ENCODE measurements at regions not wholly inside any gene's neighbourhood (a gene's known extent, or its start where the extent isn't known, plus 50 kb on each side); places are given as distances from the start of the nearest gene placed in this dataset.

DNA sequence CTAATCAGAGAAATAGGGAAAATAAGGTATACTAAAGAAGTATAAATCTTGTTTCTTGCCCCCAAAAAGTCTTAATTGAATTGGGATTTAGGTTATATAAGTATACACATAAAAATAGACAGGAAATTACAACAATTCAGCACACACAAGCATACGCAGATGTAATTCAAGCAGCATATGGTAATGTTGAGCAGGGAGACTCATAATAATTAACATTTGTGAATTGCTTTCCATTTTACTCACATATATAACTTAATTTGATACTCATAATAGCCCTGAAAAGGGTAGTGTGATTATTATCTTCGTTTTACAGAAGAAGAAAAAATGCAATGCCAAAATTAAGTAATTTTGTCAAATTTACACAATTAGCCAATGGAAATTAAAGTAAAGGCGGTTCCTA is 313.5 kb upstream of the ECI2 start:
- DNase-seq (no peak), ATAC-seq (no peak)
- intact Hi-C loops (cut with DNase I): no loop called here
- Histone ChIP-seq H3K9me3 (ENCODE audit: control insufficient read depth, low read length) (no peaks in the 10 kb centered on the region), H3K27ac (ENCODE audit: low read length) (no peak overlapping the region), H3K27me3 (ENCODE audit: control insufficient read depth, insufficient read depth) (no peaks in the 10 kb centered on the region), H3K4me1 (ENCODE audit: control insufficient read depth, insufficient read depth, low read length) (no peaks in the 10 kb centered on the region), H3K4me3 (ENCODE audit: low read length) (no peak overlapping the region)
- WGBS: 84% methylated on average over 3 of the region's 3 CpGs

DNA sequence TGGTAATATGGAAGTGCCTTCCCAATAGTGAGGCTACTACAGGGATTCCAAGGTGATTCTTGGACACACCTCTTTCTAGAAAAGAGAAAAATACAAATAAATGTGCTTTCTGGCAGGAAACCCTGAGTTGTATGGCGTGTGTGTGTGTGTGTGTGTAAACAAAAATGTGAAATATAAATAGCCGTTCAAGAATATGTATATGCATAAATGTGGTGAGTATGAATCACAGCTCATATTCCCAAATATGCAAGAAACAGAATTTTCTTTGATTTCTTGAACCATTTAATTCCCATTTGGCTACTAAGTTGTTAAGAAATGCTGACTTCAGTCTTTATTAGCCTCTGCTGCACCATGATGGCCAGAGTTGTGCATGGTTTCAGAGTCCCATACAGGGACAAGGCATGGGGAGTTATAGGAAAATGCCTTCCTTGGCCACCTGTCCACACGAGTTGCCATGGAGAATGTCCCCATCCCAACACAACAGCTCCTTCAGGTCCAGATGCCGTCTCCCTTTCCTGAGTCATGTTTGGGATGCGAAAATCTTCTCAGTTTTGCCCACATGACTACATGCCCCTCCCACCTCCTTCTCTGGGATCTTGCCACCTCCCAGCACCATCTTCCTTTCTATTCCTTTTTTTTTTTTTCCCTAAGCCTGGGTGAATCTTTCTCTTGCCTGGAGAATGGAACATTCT is 312.4 kb upstream of the ECI2 start:
- intact Hi-C loops (cut with DNase I): no loop called here
- H3K27ac ChIP-seq (ENCODE audit: low read length): no peak overlapping the region
- no peak for DNase-seq
- no peak for ATAC-seq
- H3K9me3 ChIP-seq (ENCODE audit: control insufficient read depth, low read length): no peaks in the 10 kb centered on the region
- 80% methylated on average over 5 of the region's 5 CpGs for WGBS
- H3K4me3 ChIP-seq (ENCODE audit: low read length): no peak overlapping the region
- no peaks in the 10 kb centered on the region for H3K4me1 ChIP-seq (ENCODE audit: control insufficient read depth, insufficient read depth, low read length)
- no peaks in the 10 kb centered on the region for H3K27me3 ChIP-seq (ENCODE audit: control insufficient read depth, insufficient read depth)

DNA sequence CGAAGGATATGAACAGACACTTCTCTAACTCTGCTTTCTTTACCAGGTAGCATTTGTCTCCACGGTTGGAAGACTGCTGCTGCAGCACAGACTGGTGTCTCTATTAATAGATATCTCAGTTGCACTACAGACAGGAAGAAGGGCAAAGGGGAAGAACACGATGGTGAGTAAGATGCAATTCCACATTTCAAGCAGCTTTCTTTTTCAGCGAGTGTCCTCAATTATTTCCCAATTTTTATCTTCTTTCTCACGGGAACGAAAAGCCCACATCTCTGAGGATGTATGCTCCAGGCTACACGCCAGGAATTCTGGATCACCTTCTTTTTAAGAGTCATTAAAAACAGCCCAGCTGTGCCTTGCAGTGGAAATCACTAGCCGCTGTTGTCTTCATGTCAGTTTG is 311.6 kb upstream of the ECI2 start:
- Histone ChIP-seq H3K9me3 (ENCODE audit: control insufficient read depth, low read length) (no peaks in the 10 kb centered on the region), H3K27ac (ENCODE audit: low read length) (peak overlapping the region; percentile 12), H3K4me1 (ENCODE audit: control insufficient read depth, insufficient read depth, low read length) (no peaks in the 10 kb centered on the region), H3K27me3 (ENCODE audit: control insufficient read depth, insufficient read depth) (no peaks in the 10 kb centered on the region), H3K4me3 (ENCODE audit: low read length) (no peak overlapping the region)
- no peak for DNase-seq
- ATAC-seq: peak in 1 of 2 donors; percentile 64
- intact Hi-C loops (cut with DNase I): no loop called here
- WGBS: 27% methylated on average over 8 of the region's 8 CpGs

DNA sequence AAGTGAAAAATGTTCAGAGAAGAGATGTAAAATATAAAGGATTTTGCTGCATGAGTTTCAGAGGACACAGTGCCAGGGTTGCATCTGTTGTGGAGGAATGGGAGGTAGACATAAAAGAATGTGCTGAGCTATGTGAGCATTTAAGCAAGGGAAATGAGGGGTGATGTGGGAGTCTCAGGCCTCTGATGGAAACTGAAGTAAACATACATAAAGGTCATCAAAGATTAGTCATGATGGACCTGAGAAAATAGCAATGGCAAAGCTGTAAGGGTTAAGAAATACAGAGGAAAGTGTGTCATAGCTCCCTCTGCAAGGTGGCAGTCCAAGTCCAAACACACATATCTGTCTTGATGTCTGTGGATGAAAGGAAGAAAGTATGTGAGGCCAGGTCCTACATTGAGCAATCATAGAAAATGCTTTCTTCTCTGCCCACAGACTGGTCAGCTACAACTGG is 306.6 kb upstream of the ECI2 start:
- DNase-seq: no peak
- no peaks in the 10 kb centered on the region for H3K27me3 ChIP-seq (ENCODE audit: control insufficient read depth, insufficient read depth)
- intact Hi-C loops (cut with DNase I): no loop called here

DNA sequence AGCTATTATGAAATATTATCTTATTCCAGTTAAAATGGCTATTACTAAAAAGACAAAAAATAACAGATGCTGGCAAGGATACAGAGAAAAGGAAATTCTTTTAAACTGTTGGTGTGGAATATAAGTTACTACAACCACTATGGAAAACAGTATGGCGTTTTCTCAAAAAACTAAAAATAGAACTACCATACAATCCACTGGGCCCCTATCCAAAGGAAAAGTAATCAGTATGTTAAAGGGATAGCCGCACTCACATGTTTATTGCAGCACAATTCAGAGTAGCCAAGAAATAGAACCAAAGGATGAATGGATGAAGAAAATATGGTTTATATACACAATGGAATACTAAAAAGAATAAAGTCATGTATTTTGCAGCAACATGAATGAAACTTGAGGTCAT is 303.8 kb upstream of the ECI2 start:
- Histone ChIP-seq H3K4me3 (ENCODE audit: low read length) (no peak overlapping the region), H3K4me1 (ENCODE audit: control insufficient read depth, insufficient read depth, low read length) (no peaks in the 10 kb centered on the region), H3K9me3 (ENCODE audit: control insufficient read depth, low read length) (no peaks in the 10 kb centered on the region), H3K27ac (ENCODE audit: low read length) (no peak overlapping the region), H3K27me3 (ENCODE audit: control insufficient read depth, insufficient read depth) (no peaks in the 10 kb centered on the region)
- 36% methylated on average over 2 of the region's 2 CpGs for WGBS
- no peak for DNase-seq
- intact Hi-C loops (cut with DNase I): no loop called here
- no peak for ATAC-seq

More for the DNA sequence above, 306.6 kb upstream of the ECI2 start:
- H3K27ac ChIP-seq (ENCODE audit: low read length): no peak overlapping the region
- ATAC-seq: no peak
- H3K4me3 ChIP-seq (ENCODE audit: low read length): no peak overlapping the region
- H3K4me1 ChIP-seq (ENCODE audit: control insufficient read depth, insufficient read depth, low read length): no peaks in the 10 kb centered on the region
- H3K9me3 ChIP-seq (ENCODE audit: control insufficient read depth, low read length): no peaks in the 10 kb centered on the region

DNA sequence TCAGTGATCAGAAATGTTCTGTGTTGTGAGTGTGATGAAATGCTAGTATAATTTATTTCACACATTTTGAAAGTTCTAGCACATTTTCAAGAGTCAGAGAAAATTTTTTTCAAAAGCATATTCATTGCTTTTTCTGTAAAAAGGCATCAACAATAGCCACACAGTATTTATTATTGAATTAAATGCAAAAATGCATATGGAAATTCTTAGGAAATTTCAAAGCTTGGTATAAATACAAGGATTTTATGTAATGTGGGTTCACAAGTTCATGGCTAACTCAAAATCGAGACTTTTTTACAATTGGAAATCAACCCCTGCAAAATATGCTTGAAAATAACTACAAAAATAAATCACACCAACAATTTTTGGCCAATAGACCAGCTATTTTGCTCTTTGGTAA is 302.0 kb upstream of the ECI2 start:
- intact Hi-C loops (cut with DNase I): no loop called here
- DNase-seq: no peak
- WGBS: 82% methylated on average over 1 of the region's 1 CpG
- no peak overlapping the region for H3K27ac ChIP-seq (ENCODE audit: low read length)
- no peaks in the 10 kb centered on the region for H3K27me3 ChIP-seq (ENCODE audit: control insufficient read depth, insufficient read depth)
- no peak for ATAC-seq
- H3K4me3 ChIP-seq (ENCODE audit: low read length): no peak overlapping the region
- no peaks in the 10 kb centered on the region for H3K4me1 ChIP-seq (ENCODE audit: control insufficient read depth, insufficient read depth, low read length)
- H3K9me3 ChIP-seq (ENCODE audit: control insufficient read depth, low read length): no peaks in the 10 kb centered on the region

DNA sequence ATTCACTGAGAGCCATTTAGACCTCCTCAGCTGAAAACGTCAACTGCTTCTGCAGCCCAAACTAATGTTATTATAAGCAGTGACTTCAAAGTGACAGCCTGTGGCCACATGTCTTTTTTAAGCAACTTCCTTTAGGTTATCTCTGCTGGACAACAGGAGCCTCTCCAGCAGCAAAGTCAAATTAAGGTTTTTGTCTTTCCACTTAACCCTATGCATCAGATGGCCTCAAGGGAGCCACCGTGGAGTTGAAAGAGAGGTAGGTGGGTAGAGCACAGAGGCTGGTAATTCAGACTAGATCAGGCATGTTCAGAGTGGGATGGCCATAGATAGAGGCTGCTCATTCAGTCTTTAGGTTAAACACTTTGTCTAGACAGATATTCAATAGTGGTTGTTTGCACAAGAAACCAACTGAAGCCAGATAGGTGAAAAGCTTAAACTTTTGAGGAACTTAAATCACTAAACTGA is 300.6 kb upstream of the ECI2 start:
- H3K4me1 ChIP-seq (ENCODE audit: control insufficient read depth, insufficient read depth, low read length): no peaks in the 10 kb centered on the region

DNA sequence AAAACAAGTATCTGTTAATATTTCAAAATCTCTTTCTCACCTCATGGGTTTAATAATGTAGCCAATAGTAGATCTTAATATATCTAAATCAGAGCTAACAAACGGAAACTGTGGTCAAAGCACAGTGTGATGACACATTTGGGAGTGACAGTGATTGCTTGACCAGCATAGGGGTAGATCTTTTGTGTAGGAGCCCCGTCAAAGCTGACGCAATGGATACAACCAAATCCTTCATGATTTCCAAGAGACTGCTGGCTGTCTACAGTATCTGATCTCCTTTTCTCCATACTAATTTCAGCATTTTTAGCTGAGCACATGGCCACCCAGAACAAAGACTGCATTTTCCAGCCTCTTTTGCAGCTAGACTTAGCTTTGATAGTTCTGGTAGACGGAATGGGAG is 299.3 kb upstream of the ECI2 start:
- DNase-seq (no peak), ATAC-seq (no peak)
- Histone ChIP-seq H3K27ac (ENCODE audit: low read length) (no peak overlapping the region), H3K4me3 (ENCODE audit: low read length) (no peak overlapping the region), H3K9me3 (ENCODE audit: control insufficient read depth, low read length) (no peaks in the 10 kb centered on the region), H3K4me1 (ENCODE audit: control insufficient read depth, insufficient read depth, low read length) (no peaks in the 10 kb centered on the region), H3K27me3 (ENCODE audit: control insufficient read depth, insufficient read depth) (no peaks in the 10 kb centered on the region)
- intact Hi-C loops (cut with DNase I): no loop called here
- WGBS: 89% methylated on average over 4 of the region's 4 CpGs

More for the DNA sequence above, 300.6 kb upstream of the ECI2 start:
- H3K27me3 ChIP-seq (ENCODE audit: control insufficient read depth, insufficient read depth): no peaks in the 10 kb centered on the region
- whole genome bisulfite sequencing: 30% methylated on average over 2 of the region's 2 CpGs
- no peak for ATAC-seq
- no peak for DNase-seq
- H3K9me3 ChIP-seq (ENCODE audit: control insufficient read depth, low read length): no peaks in the 10 kb centered on the region
- no peak overlapping the region for H3K27ac ChIP-seq (ENCODE audit: low read length)
- no peak overlapping the region for H3K4me3 ChIP-seq (ENCODE audit: low read length)
- intact Hi-C loops (cut with DNase I): no loop called here

DNA sequence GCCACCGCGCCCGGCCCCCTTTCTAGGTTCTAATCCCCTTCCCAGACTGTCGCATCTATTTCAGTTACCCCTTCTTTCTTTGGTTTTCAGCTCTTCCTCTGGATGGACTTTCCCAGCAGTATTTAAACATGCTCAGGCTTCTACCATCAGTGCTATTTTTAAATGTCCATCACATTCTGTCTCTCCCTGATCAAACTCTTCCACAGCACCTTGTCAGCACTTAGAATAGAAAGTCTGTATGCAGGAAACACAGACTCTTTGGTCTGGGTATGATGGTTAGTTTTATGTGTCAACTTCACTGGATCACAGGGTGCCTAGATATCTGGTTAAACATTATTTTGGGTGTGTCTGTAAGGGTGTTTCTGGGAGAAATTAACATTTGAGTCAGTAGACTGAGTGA is 297.8 kb upstream of the ECI2 start:
- Histone ChIP-seq H3K27me3 (ENCODE audit: control insufficient read depth, insufficient read depth) (no peaks in the 10 kb centered on the region), H3K4me3 (ENCODE audit: low read length) (no peak overlapping the region), H3K4me1 (ENCODE audit: control insufficient read depth, insufficient read depth, low read length) (no peaks in the 10 kb centered on the region), H3K9me3 (ENCODE audit: control insufficient read depth, low read length) (no peaks in the 10 kb centered on the region), H3K27ac (ENCODE audit: low read length) (no peak overlapping the region)
- no peak for ATAC-seq
- WGBS: 96% methylated on average over 4 of the region's 4 CpGs
- DNase-seq: no peak
- intact Hi-C loops (cut with DNase I): no loop called here

DNA sequence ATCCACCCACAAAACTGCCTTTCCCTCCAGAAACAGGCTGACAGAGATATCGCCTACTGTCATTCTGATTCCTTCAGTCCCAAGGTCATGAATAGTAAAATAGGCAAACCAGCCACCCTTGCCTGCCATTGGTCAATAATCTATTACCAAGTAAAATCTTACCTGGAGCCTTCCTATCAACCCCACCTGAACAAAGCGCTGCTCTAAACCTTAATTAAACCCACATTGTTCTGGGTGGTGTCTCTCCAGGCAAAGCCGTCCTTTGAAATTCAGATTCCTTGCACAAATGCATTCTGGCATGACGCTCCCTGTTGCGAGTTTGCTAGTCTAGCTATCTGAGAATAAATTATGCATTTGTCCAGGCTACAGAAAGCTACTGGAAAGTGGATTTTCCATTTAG is 291.6 kb upstream of the ECI2 start:
- DNase-seq: no peak
- Histone ChIP-seq H3K9me3 (ENCODE audit: control insufficient read depth, low read length) (no peaks in the 10 kb centered on the region), H3K27me3 (ENCODE audit: control insufficient read depth, insufficient read depth) (no peaks in the 10 kb centered on the region), H3K27ac (ENCODE audit: low read length) (no peak overlapping the region), H3K4me3 (ENCODE audit: low read length) (no peak overlapping the region), H3K4me1 (ENCODE audit: control insufficient read depth, insufficient read depth, low read length) (no peaks in the 10 kb centered on the region)
- WGBS: 95% methylated on average over 5 of the region's 5 CpGs
- intact Hi-C loops (cut with DNase I): no loop called here
- ATAC-seq: no peak

DNA sequence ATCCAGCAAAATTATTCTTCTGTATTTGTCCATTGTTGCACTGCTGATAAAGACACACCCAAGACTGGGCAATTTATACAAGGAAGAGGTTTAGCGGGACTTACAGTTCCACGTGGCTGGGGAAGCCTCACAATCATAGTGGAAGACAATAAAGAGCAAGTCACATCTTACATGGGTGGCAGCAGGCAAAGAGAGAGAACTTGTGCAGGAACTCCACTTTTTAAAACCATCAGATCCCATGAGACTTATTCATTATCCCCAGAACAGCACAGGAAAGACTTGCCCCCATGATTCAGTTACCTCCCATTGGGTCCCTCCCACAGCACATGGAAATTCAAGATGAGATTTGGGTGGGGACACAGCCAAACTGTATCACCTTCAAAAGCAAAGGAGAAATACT is 286.5 kb upstream of the ECI2 start:
- DNase-seq: no peak
- 53% methylated on average over 2 of the region's 2 CpGs for WGBS
- Histone ChIP-seq H3K27ac (ENCODE audit: low read length) (no peak overlapping the region), H3K4me1 (ENCODE audit: control insufficient read depth, insufficient read depth, low read length) (no peaks in the 10 kb centered on the region), H3K4me3 (ENCODE audit: low read length) (no peak overlapping the region), H3K9me3 (ENCODE audit: control insufficient read depth, low read length) (no peaks in the 10 kb centered on the region), H3K27me3 (ENCODE audit: control insufficient read depth, insufficient read depth) (no peaks in the 10 kb centered on the region)
- ATAC-seq: no peak
- intact Hi-C loops (cut with DNase I): no loop called here

Measured in right cardiac atrium (tissue), 5 donors.